Sigmoid colon (tissue), 3 donors: ENCODE measurements at regions not wholly inside any gene's neighbourhood (a gene's known extent, or its start where the extent isn't known, plus 50 kb on each side); places are given as distances from the start of the nearest gene placed in this dataset.
"Not testable (repeated sequence)": the region's sequence is repeated elsewhere in the genome, so short reads cannot be mapped to it uniquely, and the experiment has no call there.

Experiments used
- CTCF ChIP-seq, 4 experiments: fragments of 450-650 bp in 3 of 4; fragments of 200-600 bp in 1 of 4; IDR thresholded peaks; one replicate each; pipeline ENCODE4 v1.5.1; 2016 to 2019; ENCODE audit warnings: antibody characterized with exemption in 4 of 4, mild to moderate bottlenecking in 3 of 4, moderate library complexity in 2 of 4
- POLR2A ChIP-seq, 2 donors: fragments of 450-650 bp; IDR thresholded peaks; one replicate each; pipeline ENCODE4 v1.6.1; 2016; ENCODE audit warnings: antibody characterized with exemption in 2 of 2, mild to moderate bottlenecking in 2 of 2, moderate library complexity in 2 of 2

- not testable (repeated sequence) for TF ChIP-seq POLR2A, CTCF (IDR thresholded peaks at IDR 0.05)
Measured at GRCh38 chr7:35926966-35927365, 126.1 kb downstream of the SEPTIN7 start.
